Common myeloid progenitor, CD34-positive (primary cell): ENCODE measurements at regions not wholly inside any gene's neighbourhood (a gene's known extent, or its start where the extent isn't known, plus 50 kb on each side); places are given as distances from the start of the nearest gene placed in this dataset.

Source experiments
- CTCF ChIA-PET: fragments of 350-600 bp; sonication (Branson Sonifier 250); formaldehyde crosslinking; loops from one replicate; lab custom pipeline; 2021; ENCODE audit warnings: antibody characterized with exemption; lab: Charles Lee
- POLR2A ChIA-PET: fragments of 350-600 bp; sonication (Branson Sonifier 250); formaldehyde crosslinking; loops from one replicate; lab custom pipeline; 2021; ENCODE audit warnings: antibody characterized with exemption; lab: Charles Lee
- DNase-seq, 3 donors: peaks; one replicate each; pipeline versions ENCODE4 v3.0.0 to v3.0.0-alpha.2; 2013
- H3K27ac ChIP-seq, 2 experiments: 1 replicate in 1 of 2; 2 replicates in 1 of 2; pipeline ENCODE4 v1.7.0; 2013; ENCODE audit warnings: inconsistent platforms in 2 of 2, low read length in 2 of 2, mild to moderate bottlenecking in 2 of 2, low read depth in 1 of 2, moderate library complexity in 1 of 2; ENCODE audit not compliant: severe bottlenecking in 2 of 2, insufficient read depth in 1 of 2, poor library complexity in 1 of 2
- H3K27me3 ChIP-seq, 5 experiments: replicated peaks in 2 of 5; 1 replicate in 3 of 5; 2 replicates in 2 of 5; pipeline versions ENCODE4 v1.6.1 to v1.7.0; 2013; ENCODE audit warnings: low read length in 4 of 5, mild to moderate bottlenecking in 2 of 5, moderate library complexity in 2 of 5, inconsistent platforms in 1 of 5; ENCODE audit not compliant: insufficient read depth in 5 of 5, control insufficient read depth in 4 of 5
- H3K36me3 ChIP-seq, 4 experiments: 1 replicate in 2 of 4; 2 replicates in 2 of 4; pipeline versions ENCODE4 v1.6.1 to v1.7.0; 2013; ENCODE audit warnings: low read length in 3 of 4, control low read depth in 1 of 4, mild to moderate bottlenecking in 1 of 4; ENCODE audit not compliant: control insufficient read depth in 4 of 4, insufficient read depth in 4 of 4
- H3K4me1 ChIP-seq, 4 experiments: 1 replicate in 3 of 4; 2 replicates in 1 of 4; pipeline versions ENCODE4 v1.6.1 to v1.7.1; 2013; ENCODE audit warnings: low read length in 3 of 4, mild to moderate bottlenecking in 3 of 4, control low read depth in 1 of 4, inconsistent platforms in 1 of 4, moderate library complexity in 1 of 4; ENCODE audit not compliant: control insufficient read depth in 4 of 4, insufficient read depth in 4 of 4; ENCODE audit errors: control extremely low read depth in 1 of 4
- H3K4me3 ChIP-seq, 7 experiments: 1 replicate in 4 of 7; 2 replicates in 3 of 7; pipeline versions ENCODE4 v1.5.1 to v1.7.0; 2013; ENCODE audit warnings: mild to moderate bottlenecking in 7 of 7, low read length in 6 of 7, moderate library complexity in 6 of 7, inconsistent platforms in 2 of 7, low read depth in 2 of 7, control low read depth in 1 of 7; ENCODE audit not compliant: insufficient read depth in 4 of 7, control insufficient read depth in 1 of 7; ENCODE audit errors: extremely low read depth in 1 of 7
- H3K9me3 ChIP-seq, 5 experiments: 1 replicate in 4 of 5; 2 replicates in 1 of 5; pipeline versions ENCODE4 v1.6.1 to v1.7.1; 2013; ENCODE audit warnings: low read length in 4 of 5, mild to moderate bottlenecking in 2 of 5, inconsistent platforms in 1 of 5, low read depth in 1 of 5, moderate library complexity in 1 of 5; ENCODE audit not compliant: control insufficient read depth in 4 of 5, insufficient read depth in 2 of 5; ENCODE audit errors: control extremely low read depth in 1 of 5
- WGBS: methylation state at CpG from one replicate; pipeline ENCODE4 v1.1.5; 2013; ENCODE audit not compliant: insufficient coverage; 5-methylcytosine and 5-hydroxymethylcytosine counted together

- CTCF ChIA-PET = no interaction called here
- no peaks in the 10 kb centered on the region for H3K4me1 ChIP-seq
- no peaks in the 10 kb centered on the region for H3K9me3 ChIP-seq
- H3K4me3 ChIP-seq = no peak overlapping the region
- WGBS = no CpG with 5 or more reads among the region's 1 CpG
- no peaks in the 10 kb centered on the region for H3K27me3 ChIP-seq
- H3K36me3 ChIP-seq = no peaks in the 10 kb centered on the region
- no peak for DNase-seq
- POLR2A ChIA-PET = no interaction called here
- H3K27ac ChIP-seq = no peak overlapping the region
Observed at GRCh38 chr3:117543521-117543920, 833.9 kb downstream of the TUSC7 start.

GRCh38 chr3:117545484-117545883 lies 835.9 kb downstream of the TUSC7 start:
- H3K9me3 ChIP-seq = no peaks in the 10 kb centered on the region
- H3K27me3 ChIP-seq = no peaks in the 10 kb centered on the region
- H3K4me1 ChIP-seq = no peaks in the 10 kb centered on the region
- ChIA-PET POLR2A (no interaction called here), CTCF (no interaction called here)
- WGBS = no CpG with 5 or more reads among the region's 4 CpGs
- H3K4me3 ChIP-seq = no peak overlapping the region
- no peaks in the 10 kb centered on the region for H3K36me3 ChIP-seq
- H3K27ac ChIP-seq = no peak overlapping the region
- DNase-seq = no peak

GRCh38 chr3:117547956-117548550 lies 838.5 kb downstream of the TUSC7 start:
- ChIA-PET POLR2A (interaction anchor here (0.5 kb wide), 1 partner anchor 137 kb away, joined by 3 read pairs; no protein-coding TSS in a partner anchor), CTCF (interaction anchor here (0.6 to 1.8 kb wide), 2 partner anchors 24 to 1289 kb away, joined by 3 to 5 read pairs; no protein-coding TSS in a partner anchor)
- Histone ChIP-seq H3K9me3 (no peaks in the 10 kb centered on the region), H3K4me1 (no peaks in the 10 kb centered on the region), H3K27me3 (peaks cover 0 to 3% (median 0%) of the 10 kb centered on the region in 5 experiments), H3K27ac (no peak overlapping the region), H3K4me3 (no peak overlapping the region), H3K36me3 (no peaks in the 10 kb centered on the region)
- DNase-seq = no peak
- WGBS = 90% methylated on average over 2 of the region's 2 CpGs

- H3K27ac ChIP-seq = no peak overlapping the region
- H3K4me1 ChIP-seq = no peaks in the 10 kb centered on the region
- H3K4me3 ChIP-seq = no peak overlapping the region
- CTCF ChIA-PET = interaction anchor here (0.6 to 1.8 kb wide), 2 partner anchors 24 to 1289 kb away, joined by 3 to 5 read pairs; no protein-coding TSS in a partner anchor
- POLR2A ChIA-PET = no interaction called here
- H3K27me3 ChIP-seq = peaks cover 0 to 3% (median 0%) of the 10 kb centered on the region in 5 experiments
- WGBS = 92% methylated on average over 2 of the region's 3 CpGs
- H3K36me3 ChIP-seq = no peaks in the 10 kb centered on the region
- no peaks in the 10 kb centered on the region for H3K9me3 ChIP-seq
- DNase-seq = no peak
Observed at GRCh38 chr3:117548600-117548999, 839.0 kb downstream of the TUSC7 start.

- Histone ChIP-seq H3K36me3 (no peaks in the 10 kb centered on the region), H3K9me3 (no peaks in the 10 kb centered on the region), H3K4me1 (no peaks in the 10 kb centered on the region), H3K4me3 (no peak overlapping the region), H3K27me3 (peaks cover 0 to 3% (median 0%) of the 10 kb centered on the region in 5 experiments), H3K27ac (no peak overlapping the region)
- no CpG with 5 or more reads among the region's 2 CpGs for WGBS
- ChIA-PET CTCF (interaction anchor here (1.8 to 2.4 kb wide), 2 partner anchors 10 to 26 kb away, joined by 5 to 6 read pairs; no protein-coding TSS in a partner anchor), POLR2A (no interaction called here)
- peak in 1 of 3 donors; percentile 5 for DNase-seq
Observed at GRCh38 chr3:117549716-117550115, 840.1 kb downstream of the TUSC7 start.

GRCh38 chr3:117550766-117551165 lies 841.2 kb downstream of the TUSC7 start:
- H3K4me3 ChIP-seq = no peak overlapping the region
- WGBS = 72% methylated on average over 2 of the region's 2 CpGs

GRCh38 chr3:117553461-117553860 lies 843.9 kb downstream of the TUSC7 start:
- no peaks in the 10 kb centered on the region for H3K36me3 ChIP-seq
- POLR2A ChIA-PET = no interaction called here
- peak in 1 of 3 donors; percentile 6 for DNase-seq
- H3K4me1 ChIP-seq = no peaks in the 10 kb centered on the region
- H3K27ac ChIP-seq = no peak overlapping the region
- peaks cover 0 to 3% (median 0%) of the 10 kb centered on the region in 5 experiments for H3K27me3 ChIP-seq
- H3K9me3 ChIP-seq = peaks cover 0 to 1% (median 0%) of the 10 kb centered on the region in 5 experiments
- no peak overlapping the region for H3K4me3 ChIP-seq
- CTCF ChIA-PET = interaction anchor here (1.2 to 2.1 kb wide), 2 partner anchors 13 to 783 kb away, joined by 3 to 4 read pairs; no protein-coding TSS in a partner anchor
- WGBS = 100% methylated on average over 2 of the region's 2 CpGs

More at GRCh38 chr3:117550766-117551165, 841.2 kb downstream of the TUSC7 start:
- Histone ChIP-seq H3K9me3 (no peaks in the 10 kb centered on the region), H3K36me3 (no peaks in the 10 kb centered on the region), H3K4me1 (no peaks in the 10 kb centered on the region), H3K27ac (no peak overlapping the region), H3K27me3 (peaks cover 0 to 3% (median 0%) of the 10 kb centered on the region in 5 experiments)
- ChIA-PET POLR2A (no interaction called here), CTCF (interaction anchor here (2.4 kb wide), 1 partner anchor 11 kb away, joined by 6 read pairs; no protein-coding TSS in a partner anchor)
- DNase-seq = no peak
